SK-N-MC (cell line): ENCODE measurements at regions not wholly inside any gene's neighbourhood (a gene's known extent, or its start where the extent isn't known, plus 50 kb on each side); places are given as distances from the start of the nearest gene placed in this dataset.

Source experiments
- DNase-seq: peaks from one replicate; pipeline ENCODE4 v3.0.0-alpha.2; 2011; ENCODE audit warnings: low read depth, low spot score
- H3K27ac ChIP-seq: fragments of 200-600 bp; sonication (generic); 2 replicates; pipeline ENCODE4 v1.5.1; 2016; ENCODE audit warnings: mixed run types
- H3K36me3 ChIP-seq: fragments of 200-600 bp; sonication (generic); 2 replicates; pipeline ENCODE4 v1.6.1; 2017; ENCODE audit warnings: antibody characterized with exemption, low read length, mixed read lengths; ENCODE audit not compliant: insufficient read depth
- H3K4me3 ChIP-seq: fragments of 200-600 bp; sonication (generic); 2 replicates; pipeline ENCODE4 v1.5.1; 2016
- H3K9ac ChIP-seq: fragments of 200-600 bp; sonication (generic); 2 replicates; pipeline ENCODE4 v1.8.0; 2017; ENCODE audit warnings: mixed run types, mixed read lengths; ENCODE audit not compliant: insufficient read length
- H3K9me3 ChIP-seq: fragments of 200-600 bp; sonication (generic); 2 replicates; pipeline ENCODE4 v1.6.1; 2017; ENCODE audit warnings: low read depth, mild to moderate bottlenecking, antibody characterized with exemption, low read length, moderate library complexity, mixed read lengths
- EZH2 ChIP-seq: fragments of 200-600 bp; sonication (generic); IDR thresholded peaks from one replicate; pipeline ENCODE4 v1.6.1; 2017; ENCODE audit warnings: antibody characterized with exemption
- FOXP2 ChIP-seq: optimal IDR thresholded peaks from 2 replicates; pipeline ENCODE3; 2011; ENCODE audit warnings: mild to moderate bottlenecking, moderate library complexity; ENCODE audit not compliant: insufficient read depth; ENCODE audit errors: extremely low read length, control extremely low read depth
- POLR2AphosphoS5 ChIP-seq: IDR thresholded peaks from 2 replicates; pipeline ENCODE4 v1.6.1; 2012; ENCODE audit warnings: mild to moderate bottlenecking, low read depth, low read length, borderline replicate concordance

- Histone ChIP-seq H3K4me3 (no peak overlapping the region), H3K27ac (no peak overlapping the region), H3K36me3 (no peaks in the 10 kb centered on the region), H3K9ac (no peak overlapping the region), H3K9me3 (no peaks in the 10 kb centered on the region)
- no peak for TF ChIP-seq FOXP2
- DNase-seq, result peak; percentile 2
Observed at GRCh38 chr11:45440111-45440510, 154.0 kb upstream of the SYT13 start.

GRCh38 chr11:45436966-45437365 lies 150.8 kb upstream of the SYT13 start:
- Histone ChIP-seq H3K4me3 (no peak overlapping the region), H3K9ac (no peak overlapping the region), H3K36me3 (no peaks in the 10 kb centered on the region), H3K9me3 (no peaks in the 10 kb centered on the region), H3K27ac (no peak overlapping the region)
- DNase-seq, result no peak
- no peak for TF ChIP-seq POLR2AphosphoS5
- no peak for TF ChIP-seq FOXP2
- no peak for TF ChIP-seq EZH2

GRCh38 chr11:45436118-45436517 lies 150.0 kb upstream of the SYT13 start:
- no peaks in the 10 kb centered on the region for H3K9me3 ChIP-seq
- no peak overlapping the region for H3K9ac ChIP-seq
- no peak overlapping the region for H3K4me3 ChIP-seq
- TF ChIP-seq POLR2AphosphoS5, result no peak
- no peak for TF ChIP-seq FOXP2
- no peak for TF ChIP-seq EZH2
- no peak overlapping the region for H3K27ac ChIP-seq
- H3K36me3 ChIP-seq, result no peaks in the 10 kb centered on the region
- DNase-seq, result no peak

- Histone ChIP-seq H3K9ac (no peak overlapping the region), H3K4me3 (no peak overlapping the region), H3K27ac (no peak overlapping the region), H3K36me3 (no peaks in the 10 kb centered on the region), H3K9me3 (no peaks in the 10 kb centered on the region)
- DNase-seq, result no peak
- TF ChIP-seq FOXP2, result no peak
- TF ChIP-seq EZH2, result no peak
- TF ChIP-seq POLR2AphosphoS5, result no peak
Observed at GRCh38 chr11:45435706-45436105, 149.6 kb upstream of the SYT13 start.

- Histone ChIP-seq H3K9ac (no peak overlapping the region), H3K27ac (no peak overlapping the region), H3K9me3 (no peaks in the 10 kb centered on the region), H3K36me3 (no peaks in the 10 kb centered on the region), H3K4me3 (no peak overlapping the region)
- no peak for DNase-seq
- TF ChIP-seq EZH2 (no peak), POLR2AphosphoS5 (no peak), FOXP2 (no peak)
Observed at GRCh38 chr11:45432910-45433309, 146.8 kb upstream of the SYT13 start.

DNA sequence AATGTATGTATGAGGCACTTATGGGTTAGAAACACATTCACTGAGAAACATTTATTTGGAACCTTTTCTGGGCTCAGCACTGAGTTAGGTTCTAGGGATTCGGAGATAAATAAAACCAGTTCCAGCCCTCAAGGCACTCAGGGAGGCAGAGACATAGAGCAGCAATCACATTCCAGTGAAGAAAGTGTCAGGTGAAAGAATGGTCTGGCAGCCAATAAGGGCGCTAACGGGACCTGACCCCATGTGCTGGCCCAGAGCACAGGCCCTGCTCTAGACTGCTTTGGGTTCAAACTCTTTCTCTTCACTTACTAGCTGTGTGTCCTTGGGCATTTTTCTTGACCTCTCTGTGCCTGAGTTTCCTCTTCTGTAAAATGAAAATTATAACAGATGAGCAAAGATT lies 146.0 kb upstream of the SYT13 start:
- Histone ChIP-seq H3K27ac (no peak overlapping the region), H3K36me3 (no peaks in the 10 kb centered on the region)
- TF ChIP-seq POLR2AphosphoS5, result no peak
- no peak for TF ChIP-seq FOXP2
- no peak for TF ChIP-seq EZH2

DNA sequence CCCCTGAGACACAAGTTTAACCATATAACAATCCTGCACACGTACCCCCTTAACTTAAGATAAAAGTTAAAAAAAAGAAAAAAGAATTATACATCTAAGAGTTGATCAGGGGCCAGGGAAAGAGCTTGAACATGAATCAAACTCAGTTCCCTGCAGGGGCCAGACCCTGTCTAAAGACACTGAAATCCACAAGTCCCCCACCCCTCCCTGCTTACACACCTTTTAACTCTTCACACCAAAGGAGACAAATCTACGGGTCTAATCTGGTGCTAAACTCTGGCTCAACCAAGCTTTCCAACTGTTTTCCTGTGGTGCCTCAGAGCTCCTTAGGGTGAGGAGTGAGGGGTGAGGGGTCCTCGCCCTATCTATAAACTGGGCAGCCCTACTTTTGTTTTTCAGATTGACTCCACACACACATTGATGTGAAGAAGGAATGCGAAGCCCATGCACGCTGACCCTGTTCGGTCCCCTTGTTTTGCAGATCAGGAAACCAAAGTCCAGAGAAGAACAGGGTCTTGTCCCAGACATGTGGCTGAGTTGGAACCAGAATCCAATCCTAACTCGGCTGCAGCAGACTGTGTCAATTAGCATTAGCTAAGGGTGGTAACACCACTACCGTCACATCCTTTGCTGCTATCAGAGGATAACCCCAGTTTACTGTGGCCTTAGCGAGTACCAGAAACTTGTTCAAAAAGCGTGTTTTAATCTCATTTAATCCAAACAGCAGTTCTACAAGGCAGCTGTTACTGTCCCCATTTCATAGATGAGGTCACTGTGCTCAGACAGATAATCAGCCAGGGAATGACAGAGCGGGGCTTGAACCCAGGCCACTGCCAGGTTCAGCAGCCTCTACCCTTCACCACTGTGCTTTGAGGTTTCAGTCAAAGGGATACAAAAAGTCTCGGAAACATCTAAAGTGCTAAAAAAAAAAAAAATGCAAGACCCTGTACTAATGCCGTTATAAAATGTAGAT lies 145.2 kb upstream of the SYT13 start:
- Histone ChIP-seq H3K27ac (no peak overlapping the region), H3K9me3 (no peaks in the 10 kb centered on the region), H3K36me3 (no peaks in the 10 kb centered on the region), H3K4me3 (no peak overlapping the region), H3K9ac (no peak overlapping the region)
- DNase-seq, result no peak
- TF ChIP-seq EZH2 (no peak), FOXP2 (no peak), POLR2AphosphoS5 (no peak)

More for the DNA sequence above, 146.0 kb upstream of the SYT13 start:
- Histone ChIP-seq H3K9me3 (no peaks in the 10 kb centered on the region), H3K9ac (no peak overlapping the region), H3K4me3 (no peak overlapping the region)
- DNase-seq, result no peak

DNA sequence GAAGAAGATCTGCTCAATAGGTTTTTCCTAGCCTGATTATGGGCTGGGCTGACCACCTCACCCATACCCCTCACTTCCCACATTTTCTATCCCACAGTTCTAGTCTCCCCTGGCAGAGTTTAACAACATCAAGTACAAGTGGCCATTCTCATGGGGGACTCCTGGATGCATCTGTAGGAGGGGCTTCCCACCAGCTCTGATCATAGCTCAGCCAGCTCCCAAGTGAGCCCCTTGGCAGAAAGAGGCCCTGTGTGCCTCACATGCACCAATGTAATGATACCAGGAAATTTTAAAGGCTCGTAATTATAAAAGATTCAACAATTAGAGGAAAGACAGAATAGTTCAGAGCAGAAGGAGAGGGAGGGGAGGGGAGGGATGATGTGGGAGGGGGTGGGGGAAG lies 144.2 kb upstream of the SYT13 start:
- no peaks in the 10 kb centered on the region for H3K9me3 ChIP-seq
- H3K4me3 ChIP-seq, result no peak overlapping the region
- H3K9ac ChIP-seq, result no peak overlapping the region
- no peak for DNase-seq
- H3K36me3 ChIP-seq, result no peaks in the 10 kb centered on the region
- TF ChIP-seq FOXP2, result no peak
- no peak for TF ChIP-seq POLR2AphosphoS5
- no peak for TF ChIP-seq EZH2
- no peak overlapping the region for H3K27ac ChIP-seq

DNA sequence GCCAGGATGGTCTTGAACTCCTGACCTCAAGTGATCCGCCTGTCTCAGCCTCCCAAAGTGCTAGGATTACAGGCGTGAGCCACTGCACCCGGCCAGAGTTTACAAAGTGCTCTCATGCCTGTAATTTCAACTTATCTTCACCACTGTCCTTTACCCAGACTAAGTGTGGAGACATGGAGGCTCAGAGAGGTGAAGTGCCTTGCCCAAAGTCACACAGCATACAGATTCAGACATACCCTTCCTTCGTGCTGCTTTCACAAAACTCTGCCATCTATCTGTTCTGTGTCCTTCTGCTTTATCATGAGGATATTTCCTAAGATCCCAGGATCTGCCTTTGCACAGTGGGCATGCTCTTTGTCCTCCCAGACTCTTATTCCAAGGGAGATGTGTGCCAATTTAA lies 143.6 kb upstream of the SYT13 start:
- Histone ChIP-seq H3K9ac (no peak overlapping the region), H3K36me3 (no peaks in the 10 kb centered on the region), H3K9me3 (no peaks in the 10 kb centered on the region), H3K27ac (no peak overlapping the region), H3K4me3 (no peak overlapping the region)
- DNase-seq, result no peak
- no peak for TF ChIP-seq EZH2
- no peak for TF ChIP-seq POLR2AphosphoS5
- no peak for TF ChIP-seq FOXP2
